Parathyroid adenoma (tissue), 2 donors: ENCODE measurements at regions not wholly inside any gene's neighbourhood (a gene's known extent, or its start where the extent isn't known, plus 50 kb on each side); places are given as distances from the start of the nearest gene placed in this dataset.

ENCODE experiments used
- H2AFZ ChIP-seq: fragments of 300-600 bp; sonication (generic); one replicate; pipeline ENCODE4 v1.7.0; 2017; ENCODE audit warnings: antibody characterized with exemption, mild to moderate bottlenecking
- H3K27ac ChIP-seq: fragments of 300-600 bp; sonication (generic); one replicate; pipeline ENCODE4 v1.7.0; 2017
- H3K27me3 ChIP-seq: fragments of 300-600 bp; sonication (generic); one replicate; pipeline ENCODE4 v1.7.0; 2017; ENCODE audit warnings: low read length; ENCODE audit not compliant: control insufficient read depth, insufficient read depth
- H3K36me3 ChIP-seq: fragments of 300-600 bp; sonication (generic); one replicate; pipeline ENCODE4 v1.7.0; 2017; ENCODE audit warnings: low read length; ENCODE audit not compliant: control insufficient read depth, insufficient read depth
- H3K4me1 ChIP-seq: fragments of 300-600 bp; sonication (generic); one replicate; pipeline ENCODE4 v1.7.0; 2017; ENCODE audit warnings: control low read depth
- H3K4me2 ChIP-seq: fragments of 300-600 bp; sonication (generic); one replicate; pipeline ENCODE4 v1.7.0; 2017; ENCODE audit warnings: low read length
- H3K4me3 ChIP-seq: fragments of 300-600 bp; sonication (generic); one replicate; pipeline ENCODE4 v1.7.0; 2017; ENCODE audit warnings: low read depth, low read length
- H3K79me2 ChIP-seq: fragments of 300-600 bp; sonication (generic); one replicate; pipeline ENCODE4 v1.7.0; 2017; ENCODE audit warnings: control low read depth
- H3K9ac ChIP-seq: fragments of 300-600 bp; sonication (generic); one replicate; pipeline ENCODE4 v1.7.0; 2017; ENCODE audit warnings: mild to moderate bottlenecking
- H3K9me3 ChIP-seq: fragments of 300-600 bp; sonication (generic); one replicate; pipeline ENCODE4 v1.7.0; 2017; ENCODE audit warnings: low read length; ENCODE audit not compliant: control insufficient read depth
- TF ChIP-seq, protein P1 (sequence below): fragments of 300-600 bp; sonication (generic); IDR thresholded peaks from one replicate; pipeline ENCODE4 v1.7.0; 2017; ENCODE audit warnings: antibody characterized with exemption, mild to moderate bottlenecking
- donor health status: primary hyperparathyroidism.

DNA sequence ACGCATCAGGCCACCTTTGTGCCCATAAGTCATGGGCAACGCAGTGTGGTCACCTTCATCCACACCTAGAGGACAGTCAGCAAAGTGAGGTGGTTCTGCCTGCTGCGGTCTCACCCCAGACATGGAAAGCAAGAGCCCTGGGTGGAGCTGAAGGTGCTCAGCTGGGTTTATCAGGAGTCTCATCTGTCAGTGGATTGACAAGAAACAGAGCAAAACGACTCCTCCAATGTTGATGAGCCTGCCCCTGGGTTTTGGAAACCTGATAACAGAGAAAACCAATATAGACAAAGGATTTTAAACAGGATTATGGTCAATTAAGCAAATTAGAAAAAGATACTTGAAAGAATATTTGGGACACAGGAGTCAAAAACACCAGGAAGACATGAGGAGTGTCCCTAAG lies 229.3 kb upstream of the PRSS58 start:
- peaks cover 37% of the 10 kb centered on the region for H3K4me1 ChIP-seq

DNA sequence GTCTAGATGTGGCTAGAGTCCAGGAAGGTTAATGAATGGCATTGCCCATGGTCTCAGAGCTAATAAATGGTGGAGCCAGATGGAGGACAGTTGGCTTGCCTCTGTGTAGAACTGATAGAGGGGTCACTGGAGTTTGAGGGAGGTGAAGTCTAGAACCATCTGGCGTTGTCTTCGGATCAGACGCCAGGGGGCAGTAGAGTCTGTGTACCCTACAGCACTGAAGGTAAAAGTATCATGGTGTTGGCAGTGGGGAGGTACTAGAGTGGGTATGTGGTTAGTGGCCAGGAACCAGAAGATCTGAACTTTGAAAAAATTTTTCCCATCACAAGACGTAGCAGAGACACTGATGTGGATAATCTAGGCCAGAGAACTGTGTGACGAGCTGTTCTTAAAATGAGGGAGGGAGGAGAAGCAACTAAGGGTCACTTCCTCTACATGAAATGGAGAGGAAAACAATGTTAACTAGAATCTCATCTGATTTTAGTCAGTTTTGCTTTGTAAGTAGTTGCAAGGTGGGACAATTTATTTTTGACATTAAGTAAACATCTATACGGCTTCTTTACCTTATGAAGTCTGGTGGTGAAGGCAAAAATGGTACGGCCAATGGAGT lies 227.9 kb upstream of the PRSS58 start:
- TF ChIP-seq, protein P1, sequence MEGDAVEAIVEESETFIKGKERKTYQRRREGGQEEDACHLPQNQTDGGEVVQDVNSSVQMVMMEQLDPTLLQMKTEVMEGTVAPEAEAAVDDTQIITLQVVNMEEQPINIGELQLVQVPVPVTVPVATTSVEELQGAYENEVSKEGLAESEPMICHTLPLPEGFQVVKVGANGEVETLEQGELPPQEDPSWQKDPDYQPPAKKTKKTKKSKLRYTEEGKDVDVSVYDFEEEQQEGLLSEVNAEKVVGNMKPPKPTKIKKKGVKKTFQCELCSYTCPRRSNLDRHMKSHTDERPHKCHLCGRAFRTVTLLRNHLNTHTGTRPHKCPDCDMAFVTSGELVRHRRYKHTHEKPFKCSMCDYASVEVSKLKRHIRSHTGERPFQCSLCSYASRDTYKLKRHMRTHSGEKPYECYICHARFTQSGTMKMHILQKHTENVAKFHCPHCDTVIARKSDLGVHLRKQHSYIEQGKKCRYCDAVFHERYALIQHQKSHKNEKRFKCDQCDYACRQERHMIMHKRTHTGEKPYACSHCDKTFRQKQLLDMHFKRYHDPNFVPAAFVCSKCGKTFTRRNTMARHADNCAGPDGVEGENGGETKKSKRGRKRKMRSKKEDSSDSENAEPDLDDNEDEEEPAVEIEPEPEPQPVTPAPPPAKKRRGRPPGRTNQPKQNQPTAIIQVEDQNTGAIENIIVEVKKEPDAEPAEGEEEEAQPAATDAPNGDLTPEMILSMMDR = peak; percentile 69
- Histone ChIP-seq H3K9ac (no peak overlapping the region), H3K27ac (no peak overlapping the region), H3K4me2 (no peak overlapping the region), H3K4me3 (no peak overlapping the region), H3K36me3 (no peaks in the 10 kb centered on the region), H3K9me3 (no peaks in the 10 kb centered on the region), H3K27me3 (no peaks in the 10 kb centered on the region), H3K4me1 (peaks cover 41% of the 10 kb centered on the region), H3K79me2 (no peaks in the 10 kb centered on the region), H2AFZ (peak overlapping the region; percentile 40)

More for the DNA sequence above, 229.3 kb upstream of the PRSS58 start:
- no peak overlapping the region for H3K4me3 ChIP-seq
- no peaks in the 10 kb centered on the region for H3K36me3 ChIP-seq
- no peaks in the 10 kb centered on the region for H3K9me3 ChIP-seq
- H3K27me3 ChIP-seq = no peaks in the 10 kb centered on the region
- no peak overlapping the region for H3K4me2 ChIP-seq
- no peak overlapping the region for H3K9ac ChIP-seq
- no peak overlapping the region for H3K27ac ChIP-seq
- H2AFZ ChIP-seq = peak overlapping the region; percentile 63
- TF ChIP-seq, protein P1 = no peak
- H3K79me2 ChIP-seq = no peaks in the 10 kb centered on the region

DNA sequence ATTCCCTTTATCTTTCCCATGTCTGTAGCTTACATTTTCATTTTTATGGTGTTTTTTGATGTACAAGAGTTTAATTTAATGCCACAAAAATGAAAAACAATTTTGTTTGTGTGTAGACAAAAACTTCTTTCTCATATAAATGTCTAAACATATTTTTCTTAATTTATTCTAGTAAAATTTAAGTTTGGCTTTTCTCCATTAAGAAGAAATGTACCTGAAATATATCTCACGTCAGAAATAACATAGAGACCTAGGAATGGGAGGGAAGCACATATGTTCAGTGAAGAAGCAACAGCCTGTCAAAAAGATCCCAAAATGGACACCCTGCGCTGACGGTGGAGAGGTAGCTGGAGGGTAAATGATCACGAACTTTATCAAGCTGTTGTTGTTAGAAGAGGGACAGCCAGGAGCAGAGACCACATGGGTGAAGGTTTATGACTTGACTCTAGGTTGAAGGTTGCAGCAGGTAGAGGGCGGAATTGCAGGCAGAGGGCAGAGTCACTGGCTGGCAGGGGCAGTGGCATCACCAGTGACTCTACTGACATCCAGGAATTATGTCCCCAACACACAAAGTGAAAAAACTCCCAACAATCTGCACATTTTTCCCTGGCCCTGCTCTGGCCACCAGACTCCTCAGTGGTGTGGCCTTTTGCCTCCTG lies 225.9 kb upstream of the PRSS58 start:
- Histone ChIP-seq H3K9ac (no peak overlapping the region), H3K4me2 (no peak overlapping the region), H3K4me1 (peaks cover 47% of the 10 kb centered on the region), H3K36me3 (no peaks in the 10 kb centered on the region), H2AFZ (no peak overlapping the region), H3K9me3 (no peaks in the 10 kb centered on the region), H3K4me3 (no peak overlapping the region), H3K79me2 (no peaks in the 10 kb centered on the region), H3K27ac (no peak overlapping the region), H3K27me3 (no peaks in the 10 kb centered on the region)
- TF ChIP-seq, protein P1 = no peak

DNA sequence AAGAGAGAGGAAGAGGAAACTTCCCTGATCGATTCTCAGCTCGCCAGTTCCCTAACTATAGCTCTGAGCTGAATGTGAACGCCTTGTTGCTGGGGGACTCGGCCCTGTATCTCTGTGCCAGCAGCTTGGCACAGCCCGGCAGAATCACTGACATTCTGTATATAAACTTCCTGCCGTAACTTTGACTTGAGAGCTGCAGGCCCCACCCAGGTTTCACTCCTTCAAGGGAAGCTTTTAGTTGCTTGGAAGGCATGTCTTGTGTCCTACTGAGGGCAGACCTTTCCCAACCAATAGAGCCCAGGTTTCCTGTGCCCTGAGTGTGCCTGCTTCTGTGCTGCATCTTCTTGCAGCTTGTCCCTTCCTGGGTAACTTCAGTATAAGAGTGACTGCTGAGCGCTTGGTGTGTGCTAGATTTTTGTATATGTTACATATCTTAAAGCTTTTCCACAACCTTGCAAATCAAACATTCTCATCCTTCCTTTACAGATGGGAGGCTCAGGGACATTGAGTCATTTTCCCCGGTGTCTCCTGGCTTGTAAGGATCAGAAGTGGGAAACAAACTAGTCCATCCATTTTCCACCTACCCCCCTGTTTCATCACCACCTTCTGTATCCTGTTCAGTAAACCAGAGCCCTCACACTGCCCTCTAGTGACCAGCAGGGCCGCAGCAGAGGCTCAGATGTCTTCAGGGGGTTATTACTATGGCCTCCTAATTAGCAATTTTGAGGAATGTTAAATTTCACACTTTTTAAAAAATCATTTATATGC lies 225.2 kb upstream of the PRSS58 start:
- Histone ChIP-seq H3K79me2 (no peaks in the 10 kb centered on the region), H3K36me3 (no peaks in the 10 kb centered on the region), H2AFZ (no peak overlapping the region), H3K4me2 (no peak overlapping the region), H3K27me3 (no peaks in the 10 kb centered on the region), H3K9ac (no peak overlapping the region), H3K4me3 (no peak overlapping the region), H3K4me1 (peaks cover 47% of the 10 kb centered on the region), H3K27ac (no peak overlapping the region), H3K9me3 (no peaks in the 10 kb centered on the region)
- TF ChIP-seq, protein P1 = peak; percentile 86
